HCT116 (cell line): ENCODE measurements at regions not wholly inside any gene's neighbourhood (a gene's known extent, or its start where the extent isn't known, plus 50 kb on each side); places are given as distances from the start of the nearest gene placed in this dataset.

Experiments
- ATAC-seq: fragments of 200-7000 bp; cut with Tn5 transposase; 2 replicates; pipeline ENCODE4 v1.9.1; 2020; ENCODE audit warnings: mild to moderate bottlenecking, moderate library complexity
- BruUV-seq: library from RNA; stranded (reverse); fragments of 400-500 nt; replicated peaks from 2 replicates; lab custom pipeline; 2021; lab: Mats Ljungman, UMichigan
- CTCF ChIA-PET: fragments of 300-600 bp; sonication (Branson Sonifier 250); formaldehyde crosslinking; loops from one replicate; lab custom pipeline; 2021; ENCODE audit warnings: antibody characterized with exemption; lab: Charles Lee
- POLR2A ChIA-PET: fragments of 300-600, 350-600 bp; sonication (Branson Sonifier 250); formaldehyde crosslinking; loops from one replicate; lab custom pipeline; 2021; ENCODE audit warnings: antibody characterized with exemption; lab: Charles Lee
- RAD21 ChIA-PET, 2 experiments: fragments of 300-600 bp; sonication (Branson Sonifier 250); formaldehyde crosslinking; loops; one replicate each; lab custom pipeline; 2023; ENCODE audit warnings: low total read pairs in 2 of 2; ENCODE audit not compliant: uncharacterized antibody in 2 of 2, unreplicated experiment in 2 of 2, low non-redundant PET in 1 of 2; lab: Charles Lee
- DNase-seq: peaks from one replicate; pipeline ENCODE4 v3.0.0-alpha.2; 2010; ENCODE audit warnings: low read depth, low spot score
- H2AFZ ChIP-seq: fragments of 200-600 bp; shearing (Covaris generic), sonication (generic); 2 replicates; pipeline ENCODE4 v1.6.1; 2017; ENCODE audit warnings: low read depth, mixed run types, mixed read lengths, antibody characterized with exemption, low read length; ENCODE audit not compliant: poor library complexity, severe bottlenecking
- H3K27ac ChIP-seq: 2 replicates; pipeline ENCODE4 v1.5.1; 2012; ENCODE audit warnings: low read depth, low read length
- H3K27me3 ChIP-seq: fragments of 200-600 bp; sonication (generic); 2 replicates; pipeline ENCODE4 v1.6.1; 2016; ENCODE audit warnings: mixed run types, low read length, mixed read lengths; ENCODE audit not compliant: insufficient read depth
- H3K36me3 ChIP-seq, 2 experiments: fragments of 200-500 bp in 1 of 2; fragments of 200-600 bp in 1 of 2; sonication (Bioruptor generic) in 1 of 2; sonication (generic) in 1 of 2; 2 replicates each; pipeline versions ENCODE4 v1.5.1 to v1.6.1; 2014 to 2016; ENCODE audit warnings: low read length in 2 of 2, inconsistent platforms in 1 of 2, mixed read lengths in 1 of 2, mixed run types in 1 of 2; ENCODE audit not compliant: insufficient read depth in 2 of 2, control insufficient read depth in 1 of 2
- H3K4me1 ChIP-seq, 2 experiments: fragments of 200-600 bp in 1 of 2; sonication (generic) in 1 of 2; 2 replicates each; pipeline versions ENCODE4 v1.5.1 to v1.6.1; 2012 to 2017; ENCODE audit warnings: low read length in 2 of 2, inconsistent platforms in 1 of 2, mild to moderate bottlenecking in 1 of 2, mixed read lengths in 1 of 2, mixed run types in 1 of 2, moderate library complexity in 1 of 2; ENCODE audit not compliant: insufficient read depth in 2 of 2, control insufficient read depth in 1 of 2
- H3K4me2 ChIP-seq: fragments of 200-600 bp; sonication (generic); 2 replicates; pipeline ENCODE4 v1.6.1; 2017; ENCODE audit warnings: mixed run types, low read length, mixed read lengths
- H3K4me3 ChIP-seq, 2 experiments: fragments of 200-600 bp in 1 of 2; sonication (generic) in 1 of 2; replicated peaks in 1 of 2; 2 replicates each; pipeline ENCODE4 v1.5.1; 2011 to 2016; ENCODE audit warnings: low read length in 2 of 2, control low read depth in 1 of 2, low read depth in 1 of 2, mild to moderate bottlenecking in 1 of 2, mixed read lengths in 1 of 2, mixed run types in 1 of 2
- H3K79me2 ChIP-seq: fragments of 200-600 bp; sonication (generic); 2 replicates; pipeline ENCODE4 v1.6.1; 2017; ENCODE audit warnings: mild to moderate bottlenecking, mixed run types, low read length, moderate library complexity, mixed read lengths; ENCODE audit not compliant: insufficient read depth
- H3K9ac ChIP-seq: fragments of 200-600 bp; sonication (generic); 2 replicates; pipeline ENCODE4 v1.6.1; 2016; ENCODE audit warnings: low read length, mixed read lengths
- H3K9me2 ChIP-seq: fragments of 200-600 bp; sonication (generic), shearing (Covaris generic); 2 replicates; pipeline ENCODE4 v1.6.1; 2017; ENCODE audit warnings: mixed run types, mild to moderate bottlenecking, moderate library complexity; ENCODE audit not compliant: insufficient read depth
- H3K9me3 ChIP-seq, 2 experiments: fragments of 200-500 bp in 1 of 2; fragments of 200-600 bp in 1 of 2; sonication (Bioruptor generic) in 1 of 2; sonication (generic) in 1 of 2; 2 replicates each; pipeline ENCODE4 v1.6.1; 2014 to 2017; ENCODE audit warnings: low read length in 2 of 2, mixed read lengths in 2 of 2, inconsistent platforms in 1 of 2, low read depth in 1 of 2, mild to moderate bottlenecking in 1 of 2, mixed run types in 1 of 2, moderate library complexity in 1 of 2; ENCODE audit not compliant: control insufficient read depth in 1 of 2, insufficient read depth in 1 of 2
- H4K20me1 ChIP-seq: fragments of 200-600 bp; sonication (generic), shearing (Covaris generic); 2 replicates; pipeline ENCODE4 v1.6.1; 2017; ENCODE audit warnings: mixed run types, mild to moderate bottlenecking, moderate library complexity; ENCODE audit not compliant: insufficient read depth
- CBX3 ChIP-seq: IDR thresholded peaks from 2 replicates; pipeline ENCODE4 v1.6.1; 2012; ENCODE audit warnings: low read depth
- CEBPB ChIP-seq: IDR thresholded peaks from 2 replicates; pipeline ENCODE4 v1.6.1; 2012; ENCODE audit warnings: low read depth
- ELF1 ChIP-seq: IDR thresholded peaks from 2 replicates; pipeline ENCODE4 v1.6.1; 2012; ENCODE audit warnings: low read depth, borderline replicate concordance
- EZH2phosphoT487 ChIP-seq: fragments of 200-600 bp; IDR thresholded peaks from 2 replicates; pipeline ENCODE4 v1.6.1; 2018; ENCODE audit warnings: antibody characterized with exemption, borderline replicate concordance
- FOSL1 ChIP-seq: IDR thresholded peaks from 2 replicates; pipeline ENCODE4 v1.6.1; 2012; ENCODE audit warnings: low read depth
- POLR2A ChIP-seq: IDR thresholded peaks from 2 replicates; pipeline ENCODE4 v1.7.0; 2011; ENCODE audit warnings: borderline replicate concordance; ENCODE audit not compliant: insufficient read depth, insufficient read length; ENCODE audit errors: extremely low read depth
- POLR2AphosphoS5 ChIP-seq: IDR thresholded peaks from 2 replicates; pipeline ENCODE4 v1.6.1; 2011; ENCODE audit warnings: mild to moderate bottlenecking, low read depth, low read length, moderate library complexity
- RAD21 ChIP-seq: IDR thresholded peaks from 2 replicates; pipeline ENCODE4 v1.6.1; 2012; ENCODE audit warnings: low read depth, mild to moderate bottlenecking
- REST ChIP-seq: IDR thresholded peaks from 2 replicates; pipeline ENCODE4 v1.6.1; 2012; ENCODE audit warnings: low read depth
- SIN3A ChIP-seq: IDR thresholded peaks from 2 replicates; pipeline ENCODE4 v1.6.1; 2012; ENCODE audit warnings: low read depth
- SRF ChIP-seq: IDR thresholded peaks from 2 replicates; pipeline ENCODE4 v1.6.1; 2012; ENCODE audit warnings: low read depth
- TCF7L2 ChIP-seq: IDR thresholded peaks from 2 replicates; pipeline ENCODE4 v1.7.0; 2011; ENCODE audit warnings: borderline replicate concordance, inconsistent platforms; ENCODE audit not compliant: insufficient read depth, insufficient read length; ENCODE audit errors: extremely low read depth
- YY1 ChIP-seq: IDR thresholded peaks from 2 replicates; pipeline ENCODE4 v1.6.1; 2011; ENCODE audit warnings: low read length, low read depth, moderate library complexity, mild to moderate bottlenecking; ENCODE audit not compliant: insufficient replicate concordance; ENCODE audit errors: extremely low read depth
- ZFX ChIP-seq: fragments of 450-650 bp; IDR thresholded peaks from 2 replicates; pipeline ENCODE4 v1.6.1; 2017
- ZNF274 ChIP-seq: fragments of 200-500 bp; sonication (Bioruptor generic); IDR thresholded peaks from 2 replicates; pipeline ENCODE4 v1.6.1; 2014; ENCODE audit warnings: mild to moderate bottlenecking, low read depth, low read length, inconsistent platforms
- intact Hi-C: fragments of 100-400 bp; cut with micrococcal nuclease; formaldehyde crosslinking; loops from 2 replicates; pipeline ENCODE4 v1.10.0; 2022
- TF ChIP-seq, protein P1 (sequence below): IDR thresholded peaks from 2 replicates; pipeline ENCODE4 v1.6.1; 2012
- TF ChIP-seq, protein P2 (sequence below): IDR thresholded peaks from 2 replicates; pipeline ENCODE4 v1.6.1; 2012

DNA sequence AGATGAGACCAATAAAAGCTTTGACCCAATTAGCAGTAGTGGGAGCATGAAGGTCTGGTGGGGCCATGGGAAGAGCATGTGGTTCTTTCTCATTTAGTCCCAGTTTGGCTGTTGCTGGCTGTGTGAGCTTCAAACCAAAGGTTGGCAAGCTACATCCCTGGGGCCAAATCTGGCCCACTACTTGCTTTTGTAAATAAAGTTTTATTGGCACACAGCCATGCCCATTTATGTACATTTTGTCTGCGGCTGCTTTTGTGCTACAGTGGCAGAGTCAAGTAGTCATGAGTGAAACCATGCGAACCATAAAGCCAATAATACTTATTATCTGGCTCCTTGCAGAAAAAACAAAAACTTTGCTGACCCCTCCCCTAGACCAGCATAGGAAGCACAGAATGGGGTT is 196.9 kb downstream of the PRDM2 start:
- H3K9ac ChIP-seq, result no peak overlapping the region
- no peak overlapping the region for H3K4me2 ChIP-seq
- RAD21 ChIA-PET, result no interaction called here
- no peaks in the 10 kb centered on the region for H3K4me1 ChIP-seq
- H3K4me3 ChIP-seq, result no peak overlapping the region
- H2AFZ ChIP-seq, result no peak overlapping the region
- intact Hi-C loops, result no loop called here
- POLR2A ChIA-PET, result no interaction called here
- no peaks in the 10 kb centered on the region for H3K36me3 ChIP-seq
- ATAC-seq (no peak), DNase-seq (no peak)
- BruUV-seq, result no TSS peak
- CTCF ChIA-PET, result no interaction called here
- H3K27ac ChIP-seq, result no peak overlapping the region
- H3K9me3 ChIP-seq, result no peaks in the 10 kb centered on the region
- no peaks in the 10 kb centered on the region for H3K27me3 ChIP-seq
- H3K9me2 ChIP-seq, result no peaks in the 10 kb centered on the region
- H4K20me1 ChIP-seq, result no peaks in the 10 kb centered on the region
- H3K79me2 ChIP-seq, result no peaks in the 10 kb centered on the region
- TF ChIP-seq ZFX, result no peak
- TF ChIP-seq ZNF274, result no peak
- no peak for TF ChIP-seq FOSL1
- no peak for TF ChIP-seq CBX3
- TF ChIP-seq, protein P1, sequence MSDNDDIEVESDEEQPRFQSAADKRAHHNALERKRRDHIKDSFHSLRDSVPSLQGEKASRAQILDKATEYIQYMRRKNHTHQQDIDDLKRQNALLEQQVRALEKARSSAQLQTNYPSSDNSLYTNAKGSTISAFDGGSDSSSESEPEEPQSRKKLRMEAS, result no peak
- TF ChIP-seq, protein P2, sequence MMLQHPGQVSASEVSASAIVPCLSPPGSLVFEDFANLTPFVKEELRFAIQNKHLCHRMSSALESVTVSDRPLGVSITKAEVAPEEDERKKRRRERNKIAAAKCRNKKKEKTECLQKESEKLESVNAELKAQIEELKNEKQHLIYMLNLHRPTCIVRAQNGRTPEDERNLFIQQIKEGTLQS, result no peak
- TF ChIP-seq ELF1, result no peak
- TF ChIP-seq SIN3A, result no peak
- no peak for TF ChIP-seq SRF
- TF ChIP-seq CEBPB, result no peak
- no peak for TF ChIP-seq POLR2AphosphoS5
- TF ChIP-seq YY1, result no peak

GRCh38 chr1:13898406-13898805 is 198.4 kb downstream of the PRDM2 start:
- intact Hi-C loops, result no loop called here
- ATAC-seq (no peak), DNase-seq (no peak)
- Histone ChIP-seq H3K9me3 (no peaks in the 10 kb centered on the region), H3K27ac (no peak overlapping the region), H3K4me2 (no peak overlapping the region), H3K9me2 (no peaks in the 10 kb centered on the region), H2AFZ (no peak overlapping the region), H3K79me2 (no peaks in the 10 kb centered on the region), H3K4me1 (no peaks in the 10 kb centered on the region), H3K4me3 (no peak overlapping the region), H4K20me1 (no peaks in the 10 kb centered on the region), H3K27me3 (no peaks in the 10 kb centered on the region), H3K36me3 (no peaks in the 10 kb centered on the region), H3K9ac (no peak overlapping the region)
- no TSS peak for BruUV-seq
- ChIA-PET RAD21 (no interaction called here), POLR2A (no interaction called here), CTCF (no interaction called here)
- TF ChIP-seq RAD21 (no peak), REST (no peak), POLR2A (no peak), POLR2AphosphoS5 (no peak), SIN3A (no peak), TCF7L2 (no peak), YY1 (no peak), EZH2phosphoT487 (no peak)
- TF ChIP-seq, protein P1, result no peak
